ENCODE measurements at regions not wholly inside any gene's neighbourhood (a gene's known extent, or its start where the extent isn't known, plus 50 kb on each side); places are given as distances from the start of the nearest gene placed in this dataset.
"Not testable (repeated sequence)": the region's sequence is repeated elsewhere in the genome, so short reads cannot be mapped to it uniquely, and the experiment has no call there.

GRCh38 chr4:132351606-132352005 lies 797.5 kb upstream of the PCDH10 start:
- TF ChIP-seq, protein P1, sequence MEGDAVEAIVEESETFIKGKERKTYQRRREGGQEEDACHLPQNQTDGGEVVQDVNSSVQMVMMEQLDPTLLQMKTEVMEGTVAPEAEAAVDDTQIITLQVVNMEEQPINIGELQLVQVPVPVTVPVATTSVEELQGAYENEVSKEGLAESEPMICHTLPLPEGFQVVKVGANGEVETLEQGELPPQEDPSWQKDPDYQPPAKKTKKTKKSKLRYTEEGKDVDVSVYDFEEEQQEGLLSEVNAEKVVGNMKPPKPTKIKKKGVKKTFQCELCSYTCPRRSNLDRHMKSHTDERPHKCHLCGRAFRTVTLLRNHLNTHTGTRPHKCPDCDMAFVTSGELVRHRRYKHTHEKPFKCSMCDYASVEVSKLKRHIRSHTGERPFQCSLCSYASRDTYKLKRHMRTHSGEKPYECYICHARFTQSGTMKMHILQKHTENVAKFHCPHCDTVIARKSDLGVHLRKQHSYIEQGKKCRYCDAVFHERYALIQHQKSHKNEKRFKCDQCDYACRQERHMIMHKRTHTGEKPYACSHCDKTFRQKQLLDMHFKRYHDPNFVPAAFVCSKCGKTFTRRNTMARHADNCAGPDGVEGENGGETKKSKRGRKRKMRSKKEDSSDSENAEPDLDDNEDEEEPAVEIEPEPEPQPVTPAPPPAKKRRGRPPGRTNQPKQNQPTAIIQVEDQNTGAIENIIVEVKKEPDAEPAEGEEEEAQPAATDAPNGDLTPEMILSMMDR (IDR thresholded peaks at IDR 0.05; ENCODE audit: low read depth, low read length), result not testable (repeated sequence)
- not testable (repeated sequence) for TF ChIP-seq EZH2phosphoT487 (IDR thresholded peaks at IDR 0.05; ENCODE audit: low read depth)

All from OCI-LY3 (cell line).